AG09309 (cell line): ENCODE measurements at regions not wholly inside any gene's neighbourhood (a gene's known extent, or its start where the extent isn't known, plus 50 kb on each side); places are given as distances from the start of the nearest gene placed in this dataset.

Experiments used
- DNase-seq: peaks from one replicate; pipeline ENCODE4 v3.0.0-alpha.2; 2010; ENCODE audit warnings: low read depth
- H3K4me3 ChIP-seq: 2 replicates; pipeline ENCODE4 v1.5.1; 2011; ENCODE audit warnings: mild to moderate bottlenecking, low read depth, low read length, moderate library complexity; ENCODE audit not compliant: control insufficient read depth
- TF ChIP-seq, protein P1 (sequence below): IDR thresholded peaks from 2 replicates; pipeline ENCODE4 v1.5.1; 2011; ENCODE audit warnings: mild to moderate bottlenecking, low read depth, low read length, inconsistent platforms; ENCODE audit not compliant: insufficient read depth, control insufficient read depth; ENCODE audit errors: missing control alignments

DNA sequence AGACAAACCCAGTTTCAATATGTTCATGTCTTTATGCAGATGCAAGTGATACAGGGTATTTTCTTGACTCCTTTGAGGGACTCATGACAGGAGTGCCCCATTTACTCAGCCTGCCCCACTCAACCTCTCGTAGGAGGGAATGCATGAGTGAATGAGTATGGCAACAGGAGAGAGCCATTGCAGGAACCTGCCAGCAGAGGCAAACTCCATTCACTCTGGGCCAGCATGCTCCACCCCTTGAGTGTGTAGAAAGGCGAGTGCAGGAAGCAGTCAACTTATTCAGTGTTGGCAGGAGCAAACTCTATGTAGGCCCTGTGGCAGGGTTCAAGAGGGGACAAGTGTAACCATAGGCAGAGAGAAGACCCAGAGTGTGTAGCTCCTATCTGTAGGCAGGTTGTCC is 1526.3 kb downstream of the PLA2G4A start:
- no peak for DNase-seq
- H3K4me3 ChIP-seq, result no peak overlapping the region
- TF ChIP-seq, protein P1, sequence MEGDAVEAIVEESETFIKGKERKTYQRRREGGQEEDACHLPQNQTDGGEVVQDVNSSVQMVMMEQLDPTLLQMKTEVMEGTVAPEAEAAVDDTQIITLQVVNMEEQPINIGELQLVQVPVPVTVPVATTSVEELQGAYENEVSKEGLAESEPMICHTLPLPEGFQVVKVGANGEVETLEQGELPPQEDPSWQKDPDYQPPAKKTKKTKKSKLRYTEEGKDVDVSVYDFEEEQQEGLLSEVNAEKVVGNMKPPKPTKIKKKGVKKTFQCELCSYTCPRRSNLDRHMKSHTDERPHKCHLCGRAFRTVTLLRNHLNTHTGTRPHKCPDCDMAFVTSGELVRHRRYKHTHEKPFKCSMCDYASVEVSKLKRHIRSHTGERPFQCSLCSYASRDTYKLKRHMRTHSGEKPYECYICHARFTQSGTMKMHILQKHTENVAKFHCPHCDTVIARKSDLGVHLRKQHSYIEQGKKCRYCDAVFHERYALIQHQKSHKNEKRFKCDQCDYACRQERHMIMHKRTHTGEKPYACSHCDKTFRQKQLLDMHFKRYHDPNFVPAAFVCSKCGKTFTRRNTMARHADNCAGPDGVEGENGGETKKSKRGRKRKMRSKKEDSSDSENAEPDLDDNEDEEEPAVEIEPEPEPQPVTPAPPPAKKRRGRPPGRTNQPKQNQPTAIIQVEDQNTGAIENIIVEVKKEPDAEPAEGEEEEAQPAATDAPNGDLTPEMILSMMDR, result no peak

DNA sequence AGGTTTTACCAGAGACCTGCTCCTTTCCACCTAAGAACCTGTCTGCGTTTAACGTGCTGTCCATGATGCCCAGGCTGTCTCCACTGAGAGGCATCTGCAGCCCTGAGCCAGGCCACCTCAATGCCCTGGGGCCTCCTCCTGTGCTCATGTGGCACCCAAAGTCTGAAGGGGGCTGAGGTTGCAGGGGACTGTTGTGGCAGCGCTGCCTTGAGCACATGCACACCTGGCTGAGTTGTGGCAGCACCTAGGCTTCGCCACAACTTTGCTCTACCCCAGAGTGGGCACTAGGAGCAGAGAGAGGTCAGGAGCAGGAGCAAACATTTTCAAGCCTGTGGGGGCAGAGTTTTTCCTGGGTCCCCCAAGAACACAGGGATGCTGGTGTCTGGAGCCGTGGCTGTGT is 1527.1 kb downstream of the PLA2G4A start:
- TF ChIP-seq, protein P1, result no peak
- no peak overlapping the region for H3K4me3 ChIP-seq
- no peak for DNase-seq

GRCh38 chr1:188359315-188359714 is 1530.6 kb downstream of the PLA2G4A start:
- DNase-seq, result no peak
- TF ChIP-seq, protein P1, result no peak
- no peak overlapping the region for H3K4me3 ChIP-seq

- TF ChIP-seq, protein P1, result no peak
- no peak overlapping the region for H3K4me3 ChIP-seq
- no peak for DNase-seq
Observed at GRCh38 chr1:188363943-188364342, 1535.2 kb downstream of the PLA2G4A start.

GRCh38 chr1:188364927-188365449 is 1536.2 kb downstream of the PLA2G4A start:
- H3K4me3 ChIP-seq, result no peak overlapping the region
- DNase-seq, result no peak
- TF ChIP-seq, protein P1, result no peak

DNA sequence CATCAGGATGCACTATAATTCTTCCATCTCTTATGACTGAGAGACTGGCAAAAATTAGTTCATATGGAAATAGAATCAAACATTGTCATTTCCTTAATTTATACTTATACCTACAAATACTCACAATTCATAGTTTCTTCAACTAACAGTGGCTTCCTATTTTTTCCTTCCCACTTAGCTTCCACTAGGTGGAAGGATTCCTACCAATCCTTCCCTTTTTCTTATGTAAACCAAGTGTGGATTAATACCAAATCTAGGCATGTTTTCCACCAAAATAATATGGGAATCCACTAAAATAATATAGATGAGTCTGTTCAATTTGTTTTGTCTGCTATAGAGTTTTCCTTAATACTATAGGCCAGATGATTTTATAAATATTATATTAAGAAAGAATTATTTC is 1537.1 kb downstream of the PLA2G4A start:
- TF ChIP-seq, protein P1, result no peak
- no peak for DNase-seq
- no peak overlapping the region for H3K4me3 ChIP-seq

- DNase-seq, result no peak
- H3K4me3 ChIP-seq, result no peak overlapping the region
- TF ChIP-seq, protein P1, result no peak
Observed at GRCh38 chr1:188367661-188368060, 1538.9 kb downstream of the PLA2G4A start.
